ENCODE measurements at regions not wholly inside any gene's neighbourhood (a gene's known extent, or its start where the extent isn't known, plus 50 kb on each side); places are given as distances from the start of the nearest gene placed in this dataset.
"Not testable (repeated sequence)": the region's sequence is repeated elsewhere in the genome, so short reads cannot be mapped to it uniquely, and the experiment has no call there.

GRCh38 chr5:56377573-56377972, 144.4 kb upstream of the ANKRD55 start:
- DNase-seq (ENCODE audit: low read depth), result no peak

GRCh38 chr5:56376128-56376527, 143.0 kb upstream of the ANKRD55 start:
- DNase-seq (ENCODE audit: low read depth), result no peak

DNA sequence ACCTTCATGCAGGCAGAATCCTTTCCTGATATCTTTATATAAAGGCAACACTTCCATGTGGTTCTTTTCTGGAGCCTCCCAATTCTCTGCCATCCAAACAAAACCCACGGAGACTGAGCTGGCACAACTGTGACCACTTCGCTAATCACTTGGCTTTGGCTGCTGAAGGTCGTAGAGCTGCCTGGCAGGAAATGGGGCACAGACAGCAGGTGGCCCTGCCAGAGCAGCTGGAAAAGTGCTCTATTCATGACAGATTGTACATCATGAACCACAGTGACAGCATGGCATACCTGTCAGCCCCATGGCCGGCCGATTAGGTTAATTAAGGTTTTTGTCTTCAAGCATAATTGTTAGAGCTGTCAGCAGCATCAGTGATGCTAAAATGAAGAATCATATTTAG, 141.9 kb upstream of the ANKRD55 start:
- DNase-seq (ENCODE audit: low read depth), result no peak

DNA sequence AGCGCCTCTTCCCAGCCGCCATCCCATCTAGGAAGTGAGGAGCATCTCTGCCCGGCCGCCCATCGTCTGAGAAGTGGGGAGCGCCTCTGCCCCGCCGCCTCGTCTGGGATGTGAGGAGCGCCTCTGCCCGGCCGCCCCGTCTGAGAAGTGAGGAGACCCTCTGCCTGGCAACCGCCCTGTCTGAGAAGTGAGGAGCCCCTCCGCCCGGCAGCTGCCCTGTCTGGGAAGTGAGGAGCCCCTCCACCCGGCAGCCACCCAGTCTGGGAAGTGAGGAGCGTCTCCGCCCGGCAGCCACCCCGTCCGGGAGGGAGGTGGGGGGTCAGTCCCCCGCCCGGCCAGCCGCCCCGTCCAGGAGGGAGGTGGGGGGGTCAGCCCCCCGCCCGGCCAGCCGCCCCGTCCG, 139.4 kb upstream of the ANKRD55 start:
- DNase-seq (ENCODE audit: low read depth), result not testable (repeated sequence)

DNA sequence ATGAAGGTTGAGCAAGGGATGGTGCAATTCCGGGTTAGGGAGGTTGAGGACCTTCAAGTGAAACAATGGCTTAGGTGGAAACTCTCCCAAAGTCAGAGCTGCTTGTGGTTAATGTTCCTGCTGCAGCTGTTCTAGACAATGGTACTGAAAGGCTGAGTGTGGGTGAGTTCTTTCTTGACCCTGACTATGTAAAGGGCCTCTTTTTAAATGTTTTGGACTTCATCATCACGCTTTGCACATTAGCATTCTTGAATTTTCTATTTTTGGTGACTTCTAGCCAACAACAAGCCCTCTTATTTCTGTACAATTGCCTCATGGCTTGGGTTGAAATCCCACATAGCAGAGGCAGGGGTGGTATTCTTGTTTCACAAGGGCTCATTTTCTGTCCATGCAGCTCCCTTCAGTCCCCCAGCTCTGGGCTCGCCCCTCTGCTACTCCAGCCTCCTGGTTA, 136.3 kb upstream of the ANKRD55 start:
- DNase-seq (ENCODE audit: low read depth), result no peak

- no peak for DNase-seq (ENCODE audit: low read depth)
These were observed 134.6 kb upstream of the ANKRD55 start for GRCh38 chr5:56367748-56368147.

- no peak for DNase-seq (ENCODE audit: low read depth)
These were observed 133.9 kb upstream of the ANKRD55 start for GRCh38 chr5:56366986-56367385.

- DNase-seq (ENCODE audit: low read depth), result no peak
These were observed 128.3 kb upstream of the ANKRD55 start for GRCh38 chr5:56361398-56361797.

DNA sequence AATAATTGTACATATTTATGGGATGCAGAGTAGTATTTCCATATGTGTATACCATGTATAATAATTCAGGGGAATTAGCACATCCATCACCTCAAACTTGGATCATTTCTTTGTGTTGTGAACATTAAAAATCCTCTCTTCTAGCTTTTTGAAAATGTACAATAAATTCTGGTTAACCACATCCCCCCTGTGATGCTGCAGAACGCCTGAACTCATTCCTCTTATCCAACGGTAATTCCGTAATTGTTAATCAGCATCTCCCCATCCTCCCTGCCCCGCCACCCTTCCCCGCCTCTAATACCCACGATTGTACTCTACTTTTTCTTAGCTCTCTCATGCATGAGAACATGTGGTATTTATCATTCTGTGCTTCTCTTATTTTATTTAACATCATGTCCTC, 127.7 kb upstream of the ANKRD55 start:
- DNase-seq (ENCODE audit: low read depth), result no peak

DNA sequence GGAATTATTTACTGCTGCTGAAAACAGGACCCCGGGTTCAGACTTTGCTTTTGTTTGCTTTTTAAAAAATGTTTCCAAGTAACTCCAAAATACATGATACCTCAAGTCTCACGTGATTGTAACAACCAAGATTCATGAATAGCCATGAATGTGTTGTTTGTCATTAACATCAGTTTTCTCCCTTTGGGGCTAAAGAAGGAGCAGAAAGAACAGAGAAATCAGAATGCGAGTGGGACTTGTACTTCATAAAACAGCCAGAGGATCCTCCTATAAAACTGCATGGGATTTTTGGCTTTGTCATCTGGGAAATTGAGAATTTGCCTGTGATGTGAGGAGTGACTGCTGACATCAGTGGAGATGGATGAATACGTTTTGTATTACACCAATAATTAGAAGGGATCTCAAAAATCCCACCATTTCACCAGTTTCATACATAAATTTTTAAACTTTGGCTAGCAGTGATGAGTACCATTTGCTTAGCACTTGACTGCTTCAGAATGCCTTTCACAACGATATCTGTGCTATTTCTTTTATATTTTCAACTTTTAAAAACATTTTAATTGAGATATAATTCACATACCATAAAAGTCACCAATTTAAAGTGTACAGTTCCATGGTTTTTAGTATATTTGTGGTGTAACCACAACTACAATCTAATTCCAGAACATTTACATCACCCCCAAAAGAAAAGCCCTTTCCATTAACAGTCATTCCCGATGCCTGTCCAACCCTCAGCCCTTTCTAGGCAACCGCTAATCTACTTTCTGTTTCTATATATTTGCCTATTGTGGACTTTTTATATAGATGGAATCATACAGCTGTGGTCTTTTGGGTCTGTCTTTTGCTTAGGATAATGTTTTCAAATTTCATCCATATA, 126.9 kb upstream of the ANKRD55 start:
- no peak for DNase-seq (ENCODE audit: low read depth)

- no peak for DNase-seq (ENCODE audit: low read depth)
These were observed 125.9 kb upstream of the ANKRD55 start for GRCh38 chr5:56358703-56359681.

GRCh38 chr5:56358046-56358445, 124.9 kb upstream of the ANKRD55 start:
- no peak for DNase-seq (ENCODE audit: low read depth)

DNA sequence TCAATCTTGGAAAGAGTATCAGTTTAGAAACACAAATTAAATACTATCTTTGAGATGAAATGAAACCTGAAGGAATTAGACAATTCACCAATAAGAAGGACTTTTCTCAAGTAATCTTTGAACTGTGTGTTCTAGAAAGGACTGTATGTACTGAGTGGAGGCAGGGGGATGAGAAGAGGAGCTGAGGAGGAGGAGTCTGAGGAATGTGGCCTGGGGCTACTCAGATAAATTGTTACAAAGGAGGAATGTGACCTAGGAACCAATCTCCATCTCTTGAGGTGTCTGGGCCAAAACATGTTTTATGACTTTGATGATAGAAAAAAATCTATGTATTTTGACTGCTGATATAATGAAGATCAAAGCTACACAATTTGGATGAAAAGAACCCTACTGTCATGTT, 124.3 kb upstream of the ANKRD55 start:
- DNase-seq (ENCODE audit: low read depth), result no peak

GRCh38 chr5:56356836-56357160, 123.7 kb upstream of the ANKRD55 start:
- no peak for DNase-seq (ENCODE audit: low read depth)

- no peak for DNase-seq (ENCODE audit: low read depth)
These were observed 123.1 kb upstream of the ANKRD55 start for GRCh38 chr5:56356121-56356835.

DNA sequence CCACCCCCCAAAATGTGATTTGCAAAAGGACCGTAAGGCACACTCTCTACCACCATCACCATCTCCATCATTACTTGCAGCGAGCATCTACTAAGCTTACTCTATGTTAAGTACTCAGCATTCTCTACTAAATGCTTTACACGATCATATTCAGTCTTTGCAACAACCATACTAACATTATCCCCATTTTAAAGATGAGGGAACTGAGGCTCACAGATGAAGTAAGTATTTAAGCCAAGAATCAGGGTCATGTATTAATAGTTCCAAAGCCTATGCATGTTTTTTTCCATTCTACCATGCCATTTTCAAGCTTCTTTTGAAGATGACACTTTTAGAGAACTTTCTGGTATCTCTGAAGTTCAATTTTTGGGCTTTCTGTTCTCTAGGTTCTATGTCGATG, 121.7 kb upstream of the ANKRD55 start:
- no peak for DNase-seq (ENCODE audit: low read depth)

- DNase-seq (ENCODE audit: low read depth), result no peak
These were observed 119.9 kb upstream of the ANKRD55 start for GRCh38 chr5:56352808-56353590.

DNA sequence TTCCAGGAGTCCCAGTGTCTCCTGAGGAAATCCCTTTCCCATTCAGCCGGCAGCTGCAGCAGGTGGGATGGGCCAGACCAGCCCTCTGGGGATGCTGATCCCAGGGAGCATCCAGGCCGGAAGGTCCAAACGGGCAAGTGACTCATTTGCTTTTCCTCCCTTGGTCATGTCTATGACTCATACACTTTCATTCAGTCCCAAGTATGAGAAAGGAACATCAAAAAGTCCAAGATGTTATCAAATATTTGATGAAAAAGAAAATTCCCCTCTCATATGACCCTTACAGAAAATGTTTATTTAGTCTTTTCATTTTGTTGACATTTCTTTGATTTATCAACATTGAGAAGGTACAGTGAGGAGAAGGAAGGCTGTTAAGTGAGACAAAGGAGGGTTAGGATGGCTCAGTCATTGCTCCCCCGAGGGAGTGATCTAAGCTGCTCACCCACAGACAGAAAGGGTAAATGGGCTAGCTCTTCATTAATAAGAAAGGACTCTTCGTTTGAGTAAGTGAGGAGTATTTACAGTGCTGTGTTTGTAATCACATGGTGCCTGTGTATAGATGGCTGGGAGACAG, 117.6 kb upstream of the ANKRD55 start:
- DNase-seq (ENCODE audit: low read depth), result no peak

- DNase-seq (ENCODE audit: low read depth), result no peak
These were observed 117.0 kb upstream of the ANKRD55 start for GRCh38 chr5:56350011-56350596.

DNA sequence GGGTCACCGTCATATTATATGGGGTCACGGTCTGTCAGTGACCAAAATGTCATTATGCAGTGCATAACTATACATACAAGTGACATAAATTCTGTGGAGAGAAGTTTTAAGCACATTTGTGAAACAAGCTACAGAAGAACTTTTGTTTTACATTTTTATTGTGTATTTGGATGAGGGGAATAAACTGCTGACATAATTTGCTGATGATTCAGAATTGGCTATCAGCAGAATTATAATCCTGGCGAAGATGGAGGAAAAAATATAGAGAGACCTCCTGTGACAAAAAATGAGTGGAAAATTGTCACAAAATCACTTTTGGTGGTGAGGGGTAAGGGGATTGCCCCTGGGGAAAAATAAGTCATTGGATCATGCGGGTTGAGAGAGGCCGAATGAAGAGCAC, 116.3 kb upstream of the ANKRD55 start:
- no peak for DNase-seq (ENCODE audit: low read depth)

Measured in stimulated activated CD4-positive, alpha-beta T cell treated with anti-CD3 and anti-CD28 coated beads, Interleukin-2, amount 100 ng/mL, for 4 hours (primary cell).